ENCODE measurements at regions not wholly inside any gene's neighbourhood (a gene's known extent, or its start where the extent isn't known, plus 50 kb on each side); places are given as distances from the start of the nearest gene placed in this dataset.

GRCh38 chr1:244272471-244273261 lies 179.0 kb downstream of the ADSS2 start:
- DNase-seq (peak in 2 of 3 donors; percentile 63 to 74), ATAC-seq (peak; percentile 95)
- Histone ChIP-seq H3K36me3 (ENCODE audit: low read depth) (no peaks in the 10 kb centered on the region), H3K4me3 (no peak overlapping the region), H3K9me3 (no peaks in the 10 kb centered on the region), H3K4me1 (ENCODE audit: low read depth) (peaks cover 2% of the 10 kb centered on the region)
- intact Hi-C loops (cut with DNase I, micrococcal nuclease) = loop anchor here (5.0 to 10.0 kb wide), 2 partner anchors 928 to 930 kb away; no protein-coding TSS in a partner anchor
- TF ChIP-seq CTCF (IDR thresholded peaks at IDR 0.05) = peak; percentile 76

GRCh38 chr1:244273262-244273844 lies 178.4 kb downstream of the ADSS2 start:
- ATAC-seq (no peak), DNase-seq (no peak)
- Histone ChIP-seq H3K4me3 (no peak overlapping the region), H3K4me1 (ENCODE audit: low read depth) (peaks cover 2% of the 10 kb centered on the region), H3K36me3 (ENCODE audit: low read depth) (no peaks in the 10 kb centered on the region), H3K9me3 (no peaks in the 10 kb centered on the region)
- TF ChIP-seq CTCF (IDR thresholded peaks at IDR 0.05) = no peak
- intact Hi-C loops (cut with DNase I, micrococcal nuclease) = loop anchor here (5.0 to 10.0 kb wide), 2 partner anchors 929 to 931 kb away; no protein-coding TSS in a partner anchor

GRCh38 chr1:244273845-244274619 lies 177.7 kb downstream of the ADSS2 start:
- Histone ChIP-seq H3K36me3 (ENCODE audit: low read depth) (no peaks in the 10 kb centered on the region), H3K9me3 (no peaks in the 10 kb centered on the region), H3K4me3 (no peak overlapping the region), H3K4me1 (ENCODE audit: low read depth) (peaks cover 2% of the 10 kb centered on the region)
- no peak for TF ChIP-seq CTCF (IDR thresholded peaks at IDR 0.05)
- intact Hi-C loops (cut with DNase I, micrococcal nuclease) = loop anchor here (5.0 to 10.0 kb wide), 2 partner anchors 929 to 932 kb away; no protein-coding TSS in a partner anchor
- DNase-seq (peak in 1 of 3 donors; percentile 36), ATAC-seq (peak; percentile 68)

- Histone ChIP-seq H3K4me1 (ENCODE audit: low read depth) (peaks cover 4% of the 10 kb centered on the region), H3K9me3 (no peaks in the 10 kb centered on the region), H3K4me3 (no peak overlapping the region), H3K36me3 (ENCODE audit: low read depth) (no peaks in the 10 kb centered on the region)
- intact Hi-C loops (cut with DNase I, micrococcal nuclease) = loop anchor here in 1 of 2 donors (10.0 kb wide), 1 partner anchor 932 kb away; no protein-coding TSS in a partner anchor
- TF ChIP-seq CTCF (IDR thresholded peaks at IDR 0.05) = no peak
- no peak for ATAC-seq
- DNase-seq = no peak
These were observed 175.1 kb downstream of the ADSS2 start for GRCh38 chr1:244276646-244277045.

GRCh38 chr1:244280201-244280600 lies 171.5 kb downstream of the ADSS2 start:
- no peak for DNase-seq
- H3K36me3 ChIP-seq (ENCODE audit: low read depth) = no peaks in the 10 kb centered on the region
- ATAC-seq = no peak
- intact Hi-C loops (cut with DNase I, micrococcal nuclease) = no loop called here
- no peak for TF ChIP-seq CTCF (IDR thresholded peaks at IDR 0.05)
- H3K4me3 ChIP-seq = no peak overlapping the region
- H3K4me1 ChIP-seq (ENCODE audit: low read depth) = peaks cover 3% of the 10 kb centered on the region
- no peaks in the 10 kb centered on the region for H3K9me3 ChIP-seq
